PFSK-1 (cell line): ENCODE measurements at regions not wholly inside any gene's neighbourhood (a gene's known extent, or its start where the extent isn't known, plus 50 kb on each side); places are given as distances from the start of the nearest gene placed in this dataset.

Source experiments
- POLR2AphosphoS5 ChIP-seq: IDR thresholded peaks from 2 replicates; pipeline ENCODE4 v1.6.1; 2012; ENCODE audit warnings: low read depth, mild to moderate bottlenecking, control low read depth, low read length, moderate library complexity
- SIN3A ChIP-seq: IDR thresholded peaks from 2 replicates; pipeline ENCODE4 v1.6.1; 2012; ENCODE audit warnings: mild to moderate bottlenecking, low read length, moderate library complexity, borderline replicate concordance; ENCODE audit not compliant: insufficient read depth
- TF ChIP-seq, protein P1 (sequence below), 2 experiments: IDR thresholded peaks; 2 replicates each; pipeline versions ENCODE4 v1.6.1 to v1.8.0; 2011 to 2012; ENCODE audit warnings: low read depth in 2 of 2, low read length in 2 of 2, control low read depth in 1 of 2, inconsistent platforms in 1 of 2, mild to moderate bottlenecking in 1 of 2, moderate library complexity in 1 of 2; ENCODE audit not compliant: insufficient read depth in 1 of 2

- no peak for TF ChIP-seq SIN3A
- TF ChIP-seq POLR2AphosphoS5, result no peak
- TF ChIP-seq, protein P1, sequence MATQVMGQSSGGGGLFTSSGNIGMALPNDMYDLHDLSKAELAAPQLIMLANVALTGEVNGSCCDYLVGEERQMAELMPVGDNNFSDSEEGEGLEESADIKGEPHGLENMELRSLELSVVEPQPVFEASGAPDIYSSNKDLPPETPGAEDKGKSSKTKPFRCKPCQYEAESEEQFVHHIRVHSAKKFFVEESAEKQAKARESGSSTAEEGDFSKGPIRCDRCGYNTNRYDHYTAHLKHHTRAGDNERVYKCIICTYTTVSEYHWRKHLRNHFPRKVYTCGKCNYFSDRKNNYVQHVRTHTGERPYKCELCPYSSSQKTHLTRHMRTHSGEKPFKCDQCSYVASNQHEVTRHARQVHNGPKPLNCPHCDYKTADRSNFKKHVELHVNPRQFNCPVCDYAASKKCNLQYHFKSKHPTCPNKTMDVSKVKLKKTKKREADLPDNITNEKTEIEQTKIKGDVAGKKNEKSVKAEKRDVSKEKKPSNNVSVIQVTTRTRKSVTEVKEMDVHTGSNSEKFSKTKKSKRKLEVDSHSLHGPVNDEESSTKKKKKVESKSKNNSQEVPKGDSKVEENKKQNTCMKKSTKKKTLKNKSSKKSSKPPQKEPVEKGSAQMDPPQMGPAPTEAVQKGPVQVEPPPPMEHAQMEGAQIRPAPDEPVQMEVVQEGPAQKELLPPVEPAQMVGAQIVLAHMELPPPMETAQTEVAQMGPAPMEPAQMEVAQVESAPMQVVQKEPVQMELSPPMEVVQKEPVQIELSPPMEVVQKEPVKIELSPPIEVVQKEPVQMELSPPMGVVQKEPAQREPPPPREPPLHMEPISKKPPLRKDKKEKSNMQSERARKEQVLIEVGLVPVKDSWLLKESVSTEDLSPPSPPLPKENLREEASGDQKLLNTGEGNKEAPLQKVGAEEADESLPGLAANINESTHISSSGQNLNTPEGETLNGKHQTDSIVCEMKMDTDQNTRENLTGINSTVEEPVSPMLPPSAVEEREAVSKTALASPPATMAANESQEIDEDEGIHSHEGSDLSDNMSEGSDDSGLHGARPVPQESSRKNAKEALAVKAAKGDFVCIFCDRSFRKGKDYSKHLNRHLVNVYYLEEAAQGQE (IDR thresholded peaks at IDR 0.05; ENCODE audit: insufficient read depth in 1 of 2, low read depth in 2 of 2, low read length in 2 of 2), result no peak
Measured at GRCh38 chr22:47995264-47995627, 1232.8 kb downstream of the TBC1D22A start.
